ENCODE measurements at regions not wholly inside any gene's neighbourhood (a gene's known extent, or its start where the extent isn't known, plus 50 kb on each side); places are given as distances from the start of the nearest gene placed in this dataset.

- H3K9me3 Mint-ChIP-seq (ENCODE audit: low read depth) = no peaks in the 10 kb centered on the region
- TF ChIP-seq CTCF (IDR thresholded peaks at IDR 0.05) = no peak
- H3K36me3 Mint-ChIP-seq (ENCODE audit: low read depth) = no peaks in the 10 kb centered on the region
- H3K27ac Mint-ChIP-seq (ENCODE audit: unreplicated experiment) = no peak overlapping the region
- H3K4me1 Mint-ChIP-seq (ENCODE audit: low read depth) = no peaks in the 10 kb centered on the region
- H3K27me3 Mint-ChIP-seq (ENCODE audit: low read depth) = no peaks in the 10 kb centered on the region
- H3K4me3 Mint-ChIP-seq (ENCODE audit: unreplicated experiment) = no peak overlapping the region
- no peak for DNase-seq (ENCODE audit: low spot score)
Observed at GRCh38 chr13:38002606-38003005, 133.0 kb upstream of the TRPC4 start.

GRCh38 chr13:37997641-37998040 lies 128.1 kb upstream of the TRPC4 start:
- no peak overlapping the region for H3K4me3 Mint-ChIP-seq (ENCODE audit: unreplicated experiment)
- no peaks in the 10 kb centered on the region for H3K27me3 Mint-ChIP-seq (ENCODE audit: low read depth)
- no peak overlapping the region for H3K27ac Mint-ChIP-seq (ENCODE audit: unreplicated experiment)
- H3K36me3 Mint-ChIP-seq (ENCODE audit: low read depth) = peaks cover 2% of the 10 kb centered on the region
- no peaks in the 10 kb centered on the region for H3K4me1 Mint-ChIP-seq (ENCODE audit: low read depth)
- H3K9me3 Mint-ChIP-seq (ENCODE audit: low read depth) = no peaks in the 10 kb centered on the region
- no peak for DNase-seq (ENCODE audit: low spot score)
- TF ChIP-seq CTCF (IDR thresholded peaks at IDR 0.05) = no peak

GRCh38 chr13:37995092-37995491 lies 125.5 kb upstream of the TRPC4 start:
- no peaks in the 10 kb centered on the region for H3K4me1 Mint-ChIP-seq (ENCODE audit: low read depth)
- TF ChIP-seq CTCF (IDR thresholded peaks at IDR 0.05) = no peak
- peaks cover 2% of the 10 kb centered on the region for H3K36me3 Mint-ChIP-seq (ENCODE audit: low read depth)
- no peak overlapping the region for H3K4me3 Mint-ChIP-seq (ENCODE audit: unreplicated experiment)
- H3K27me3 Mint-ChIP-seq (ENCODE audit: low read depth) = no peaks in the 10 kb centered on the region
- H3K9me3 Mint-ChIP-seq (ENCODE audit: low read depth) = no peaks in the 10 kb centered on the region
- no peak for DNase-seq (ENCODE audit: low spot score)
- H3K27ac Mint-ChIP-seq (ENCODE audit: unreplicated experiment) = no peak overlapping the region

- Mint-ChIP-seq H3K4me3 (ENCODE audit: unreplicated experiment) (no peak overlapping the region), H3K36me3 (ENCODE audit: low read depth) (no peaks in the 10 kb centered on the region), H3K27me3 (ENCODE audit: low read depth) (no peaks in the 10 kb centered on the region), H3K9me3 (ENCODE audit: low read depth) (no peaks in the 10 kb centered on the region), H3K27ac (ENCODE audit: unreplicated experiment) (no peak overlapping the region), H3K4me1 (ENCODE audit: low read depth) (no peaks in the 10 kb centered on the region)
- no peak for TF ChIP-seq CTCF (IDR thresholded peaks at IDR 0.05)
- no peak for DNase-seq (ENCODE audit: low spot score)
Observed at GRCh38 chr13:37986811-37987210, 117.2 kb upstream of the TRPC4 start.

GRCh38 chr13:37985281-37985680 lies 115.7 kb upstream of the TRPC4 start:
- no peak for DNase-seq (ENCODE audit: low spot score)
- TF ChIP-seq CTCF (IDR thresholded peaks at IDR 0.05) = no peak
- Mint-ChIP-seq H3K4me3 (ENCODE audit: unreplicated experiment) (no peak overlapping the region), H3K36me3 (ENCODE audit: low read depth) (no peaks in the 10 kb centered on the region), H3K4me1 (ENCODE audit: low read depth) (no peaks in the 10 kb centered on the region), H3K9me3 (ENCODE audit: low read depth) (no peaks in the 10 kb centered on the region), H3K27me3 (ENCODE audit: low read depth) (no peaks in the 10 kb centered on the region), H3K27ac (ENCODE audit: unreplicated experiment) (no peak overlapping the region)
